IPS-18c (cell line): ENCODE measurements at regions not wholly inside any gene's neighbourhood (a gene's known extent, or its start where the extent isn't known, plus 50 kb on each side); places are given as distances from the start of the nearest gene placed in this dataset.

Experiments
- H3K4me3 ChIP-seq: 2 replicates; pipeline ENCODE4 v1.7.0; 2013; ENCODE audit warnings: low read depth, mild to moderate bottlenecking, low read length, moderate library complexity; ENCODE audit not compliant: insufficient read depth
- H3K9me3 ChIP-seq: one replicate; pipeline ENCODE4 v1.6.1; 2013; ENCODE audit warnings: mild to moderate bottlenecking, low read length, moderate library complexity; ENCODE audit not compliant: control insufficient read depth, insufficient read depth

DNA sequence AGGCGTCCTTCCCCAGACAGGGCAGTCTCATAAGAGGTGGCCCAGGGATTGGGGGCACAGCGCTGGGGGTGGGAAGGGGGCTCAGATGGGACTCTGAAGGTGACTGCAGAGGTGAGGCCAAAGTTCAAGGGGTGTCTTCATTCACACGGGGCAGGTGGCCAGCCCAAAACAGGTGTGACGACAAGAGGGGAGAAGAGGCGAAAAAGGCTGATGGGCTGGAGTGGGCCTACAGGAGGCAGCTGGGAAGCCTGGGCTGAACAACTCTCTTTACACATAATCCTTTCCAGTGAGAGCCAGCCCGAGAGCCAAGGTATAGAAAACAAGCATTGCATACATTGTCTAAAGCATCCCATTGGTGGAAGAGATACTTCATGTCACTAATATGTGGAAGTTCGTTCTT is 130.9 kb upstream of the ASB18 start:
- H3K4me3 ChIP-seq, result no peak overlapping the region
- no peaks in the 10 kb centered on the region for H3K9me3 ChIP-seq

DNA sequence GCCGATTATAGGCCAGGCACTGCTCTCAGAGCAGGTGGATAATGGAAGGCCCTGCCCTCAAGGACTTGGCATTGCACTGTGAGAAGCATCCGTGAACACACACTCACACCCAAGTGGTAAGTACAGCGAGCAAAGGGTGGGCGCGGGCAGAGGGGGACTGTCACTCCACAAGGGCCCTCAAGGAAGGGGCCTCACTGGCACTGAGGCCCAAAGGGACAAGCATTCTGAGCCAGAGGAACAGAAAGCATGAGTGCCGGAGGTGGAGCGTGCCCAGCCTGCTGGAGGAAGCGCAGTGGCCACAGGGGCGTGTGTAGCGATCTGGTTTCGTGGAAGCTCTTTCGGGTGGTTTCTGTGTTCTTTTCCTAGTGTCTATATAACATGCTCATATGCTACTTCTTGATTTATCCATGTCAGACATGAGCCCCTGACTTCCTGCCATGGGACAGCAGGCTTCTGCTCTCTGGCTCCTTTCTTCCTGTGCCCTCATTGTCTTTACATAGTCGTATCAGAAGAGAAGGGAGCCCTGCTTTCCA is 132.7 kb upstream of the ASB18 start:
- Histone ChIP-seq H3K4me3 (no peak overlapping the region), H3K9me3 (no peaks in the 10 kb centered on the region)

DNA sequence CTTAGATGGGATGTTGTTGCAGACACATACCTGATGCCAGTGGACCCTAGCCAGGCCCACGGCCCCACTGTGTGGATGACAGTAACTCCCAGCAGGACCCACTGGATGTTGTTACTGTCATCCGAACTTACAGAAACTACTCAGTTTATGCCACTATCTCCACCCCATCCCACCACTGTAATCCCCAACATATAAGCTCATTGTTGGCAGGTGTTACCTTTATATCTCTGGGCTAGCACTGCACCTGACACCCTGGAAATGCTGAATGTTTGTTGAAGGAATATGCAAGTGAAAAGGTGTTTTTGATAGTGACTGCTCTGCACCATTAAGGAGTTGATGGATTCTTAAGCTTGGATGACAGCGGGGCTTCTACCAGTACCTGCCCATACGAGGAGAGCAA is 133.5 kb upstream of the ASB18 start:
- no peak overlapping the region for H3K4me3 ChIP-seq

DNA sequence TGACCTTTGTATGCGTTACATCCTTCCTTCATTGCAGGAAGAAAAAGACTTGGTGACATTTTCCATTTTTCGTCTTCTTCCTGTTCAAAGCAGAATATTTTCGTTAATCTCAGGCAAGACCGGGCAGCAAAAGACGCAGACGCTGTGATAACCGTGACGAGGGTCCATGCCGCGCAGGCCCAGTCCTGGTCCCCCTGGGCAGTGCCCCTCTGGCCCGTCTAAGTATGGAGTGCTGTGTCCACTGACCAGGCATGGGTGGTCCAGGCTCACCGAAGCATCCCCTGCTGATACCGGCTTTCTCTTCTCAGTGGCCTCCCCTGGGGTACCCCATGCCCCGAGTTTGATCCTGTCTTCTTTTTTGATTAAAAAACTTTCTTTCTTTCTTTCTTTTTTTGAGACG is 135.2 kb upstream of the ASB18 start:
- Histone ChIP-seq H3K9me3 (no peaks in the 10 kb centered on the region), H3K4me3 (no peak overlapping the region)

More for the DNA sequence above, 133.5 kb upstream of the ASB18 start:
- H3K9me3 ChIP-seq, result no peaks in the 10 kb centered on the region

- Histone ChIP-seq H3K4me3 (no peak overlapping the region), H3K9me3 (no peaks in the 10 kb centered on the region)
These were observed 135.9 kb upstream of the ASB18 start for GRCh38 chr2:236400046-236400574.

DNA sequence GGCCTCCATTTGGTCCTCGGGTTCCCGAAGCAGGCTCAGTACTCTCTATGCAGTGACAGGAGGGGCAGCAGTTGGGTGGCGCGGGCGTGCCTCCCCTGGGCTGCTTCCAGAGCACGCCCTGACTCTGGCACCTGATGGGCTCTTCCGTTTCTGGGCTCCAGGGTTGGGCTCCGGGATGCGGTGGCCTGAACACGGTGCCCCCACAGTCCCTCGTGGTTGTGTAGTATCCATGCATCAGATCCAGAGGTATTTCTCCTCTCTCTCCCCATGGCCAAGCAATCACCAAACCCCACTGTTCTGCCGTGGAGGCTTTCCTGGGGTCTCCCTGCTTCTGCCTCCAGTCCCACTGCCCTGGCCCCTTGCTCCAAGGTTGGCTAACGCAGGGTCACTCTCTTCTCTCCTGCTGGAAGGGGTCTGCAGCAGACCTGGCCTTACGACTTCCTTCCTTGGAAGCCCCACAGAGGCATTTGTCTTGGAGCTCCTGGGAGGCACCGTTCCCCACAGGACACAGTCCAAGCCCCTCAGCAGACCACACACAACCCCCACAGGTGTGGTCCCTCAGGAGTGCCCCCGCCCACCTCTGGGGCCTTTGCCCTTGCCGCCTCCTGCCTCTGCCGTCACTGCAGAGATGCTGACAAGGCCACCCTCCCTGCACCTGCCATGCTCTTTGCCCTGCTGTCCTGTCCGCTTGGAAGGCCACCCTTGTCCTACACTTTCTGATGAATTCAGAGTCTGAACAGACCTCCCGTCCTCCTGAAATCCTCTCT is 136.6 kb upstream of the ASB18 start:
- Histone ChIP-seq H3K4me3 (no peak overlapping the region), H3K9me3 (no peaks in the 10 kb centered on the region)

GRCh38 chr2:236402033-236402790 is 138.0 kb upstream of the ASB18 start:
- H3K9me3 ChIP-seq, result no peaks in the 10 kb centered on the region

DNA sequence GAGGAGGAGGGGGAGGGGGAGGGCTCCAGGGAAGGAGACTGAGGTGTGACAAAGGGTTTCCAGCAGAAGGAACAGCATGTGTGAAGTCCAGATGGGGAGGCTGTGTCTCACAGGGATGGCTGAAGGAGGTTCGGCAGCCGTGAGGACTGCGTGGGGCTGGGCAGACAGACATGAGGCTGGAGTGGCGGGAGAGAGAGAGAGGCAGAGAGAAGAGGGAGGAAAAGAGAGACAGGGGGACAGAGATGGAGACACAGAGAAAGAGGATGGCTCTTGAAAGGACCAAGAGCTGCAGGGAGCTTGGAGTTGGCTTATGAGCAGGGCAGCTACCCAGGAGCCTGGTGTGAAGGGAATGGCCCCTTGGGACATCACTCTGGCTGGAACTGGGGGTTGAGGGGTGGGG is 138.9 kb upstream of the ASB18 start:
- Histone ChIP-seq H3K4me3 (no peak overlapping the region), H3K9me3 (no peaks in the 10 kb centered on the region)

More at GRCh38 chr2:236402033-236402790, 138.0 kb upstream of the ASB18 start:
- H3K4me3 ChIP-seq, result no peak overlapping the region

GRCh38 chr2:236403811-236404210 is 139.6 kb upstream of the ASB18 start:
- no peaks in the 10 kb centered on the region for H3K9me3 ChIP-seq
- H3K4me3 ChIP-seq, result no peak overlapping the region

DNA sequence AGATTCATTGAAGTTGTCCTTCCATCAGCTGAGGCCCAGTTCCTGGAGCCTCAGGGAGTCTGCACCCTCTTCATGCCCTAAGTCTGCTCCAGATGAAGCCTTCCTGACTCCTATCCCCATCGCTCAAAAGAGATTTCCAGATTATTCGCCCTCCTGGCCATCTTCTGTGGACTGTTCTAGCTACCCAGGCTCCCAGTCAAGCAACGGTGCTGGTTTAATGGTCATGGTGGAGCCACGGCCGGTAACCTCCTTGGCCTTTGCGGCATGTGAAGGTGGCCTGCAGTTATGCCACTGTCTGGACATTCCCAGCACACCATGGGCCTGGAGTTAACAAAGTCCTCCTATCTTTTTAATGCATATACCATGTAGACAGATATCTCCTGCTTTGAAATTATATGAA is 140.1 kb upstream of the ASB18 start:
- Histone ChIP-seq H3K4me3 (no peak overlapping the region), H3K9me3 (no peaks in the 10 kb centered on the region)

DNA sequence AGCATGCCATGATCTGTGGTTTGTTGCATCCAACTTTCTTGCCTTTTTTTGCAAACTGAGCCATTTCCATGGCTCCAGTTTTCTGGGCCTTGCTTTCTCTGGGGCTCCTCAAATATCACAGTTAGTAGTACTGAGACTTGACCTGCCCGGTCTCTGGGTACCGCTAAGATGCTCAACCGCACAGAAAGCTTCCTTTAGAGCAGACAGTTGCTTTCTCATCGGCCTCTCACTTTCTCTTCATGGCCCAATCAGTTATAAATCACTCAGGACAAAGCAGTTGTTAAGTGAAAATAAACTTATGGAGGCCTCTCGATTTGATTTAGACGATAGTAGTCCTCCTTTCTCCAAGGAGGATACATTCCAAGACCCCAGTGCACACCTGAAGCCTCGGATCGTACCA is 141.2 kb upstream of the ASB18 start:
- Histone ChIP-seq H3K9me3 (no peaks in the 10 kb centered on the region), H3K4me3 (no peak overlapping the region)

DNA sequence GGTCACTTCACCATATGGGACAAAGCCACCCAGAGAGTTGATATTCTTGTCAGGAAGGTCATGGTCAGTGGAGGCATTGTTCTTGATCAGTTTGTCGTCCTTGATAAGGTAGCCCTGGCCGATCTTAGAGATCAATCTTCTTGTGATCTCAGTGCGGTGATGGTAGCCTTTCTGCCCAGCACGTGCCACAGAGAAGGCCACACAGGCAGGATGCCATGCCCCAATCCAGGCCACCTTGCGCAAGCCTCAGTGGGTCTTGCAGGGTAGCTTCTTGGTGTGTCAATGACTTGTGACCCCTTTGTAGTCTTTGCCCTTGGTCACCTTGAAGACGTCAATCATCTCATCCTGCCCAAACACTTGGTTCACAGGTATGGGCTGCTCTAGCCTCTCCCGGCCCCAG is 143.9 kb upstream of the ASB18 start:
- Histone ChIP-seq H3K9me3 (no peaks in the 10 kb centered on the region), H3K4me3 (no peak overlapping the region)

DNA sequence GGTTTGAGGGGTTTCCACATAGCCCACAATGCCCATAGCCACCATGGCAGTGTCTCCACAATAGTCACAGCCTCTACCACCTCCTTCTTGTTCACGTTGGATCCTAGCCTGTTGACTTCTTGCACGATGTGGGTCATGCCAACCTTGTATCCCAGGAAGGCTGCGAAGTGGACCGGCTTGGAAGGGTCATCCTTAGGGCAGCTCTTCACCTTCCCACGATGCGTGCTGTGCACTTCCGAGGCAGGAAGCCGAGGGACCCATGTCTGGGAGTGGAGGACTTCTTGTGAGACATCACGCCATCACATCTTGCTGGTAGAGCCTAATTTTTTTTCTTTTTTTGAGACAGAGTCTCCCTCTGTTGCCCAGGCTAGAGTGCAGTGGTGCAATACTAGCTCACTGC is 144.6 kb upstream of the ASB18 start:
- Histone ChIP-seq H3K9me3 (no peaks in the 10 kb centered on the region), H3K4me3 (no peak overlapping the region)

- Histone ChIP-seq H3K4me3 (no peak overlapping the region), H3K9me3 (no peaks in the 10 kb centered on the region)
These were observed 151.7 kb upstream of the ASB18 start for GRCh38 chr2:236415684-236416444.

- H3K4me3 ChIP-seq, result no peak overlapping the region
- H3K9me3 ChIP-seq, result no peaks in the 10 kb centered on the region
These were observed 152.5 kb upstream of the ACKR3 start for GRCh38 chr2:236417150-236417549.

DNA sequence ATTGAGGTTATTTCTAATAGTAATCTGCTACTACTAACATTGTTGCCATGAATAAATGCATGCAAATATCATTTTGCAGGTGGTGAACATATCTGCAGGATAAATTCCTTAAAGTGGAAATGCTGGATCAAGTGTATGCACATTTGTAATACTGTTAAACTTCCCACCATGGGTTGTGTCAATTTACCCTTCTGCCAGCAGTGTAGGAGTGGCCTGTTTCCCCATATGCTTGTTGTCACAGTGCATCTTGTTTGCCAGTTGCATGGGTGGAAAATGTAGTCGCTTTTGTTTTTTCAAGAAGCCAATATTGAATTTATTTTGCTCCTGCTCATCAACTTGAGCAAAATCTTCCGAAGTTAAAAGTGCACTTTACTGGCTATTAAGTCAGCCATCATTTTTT is 139.0 kb upstream of the ACKR3 start:
- Histone ChIP-seq H3K9me3 (no peaks in the 10 kb centered on the region), H3K4me3 (no peak overlapping the region)

GRCh38 chr2:236434593-236434992 is 135.0 kb upstream of the ACKR3 start:
- Histone ChIP-seq H3K9me3 (no peaks in the 10 kb centered on the region), H3K4me3 (no peak overlapping the region)
